GM23338 (cell line): ENCODE measurements at regions not wholly inside any gene's neighbourhood (a gene's known extent, or its start where the extent isn't known, plus 50 kb on each side); places are given as distances from the start of the nearest gene placed in this dataset.

Source experiments
- CREB1 ChIP-seq: fragments of 250-450 bp; sonication (Bioruptor Pico); IDR thresholded peaks from 2 replicates; pipeline ENCODE4 v1.5.0; 2020; ENCODE audit warnings: low read depth, mild to moderate bottlenecking, moderate library complexity
- EZH2phosphoT487 ChIP-seq: fragments of 200-600 bp; sonication (generic); IDR thresholded peaks from one replicate; pipeline ENCODE4 v1.8.1; 2018; ENCODE audit warnings: antibody characterized with exemption; ENCODE audit not compliant: unreplicated experiment
- JUNB ChIP-seq: IDR thresholded peaks from one replicate; pipeline ENCODE4 v1.6.1; 2016; ENCODE audit warnings: antibody characterized with exemption; ENCODE audit not compliant: unreplicated experiment
- NANOG ChIP-seq: IDR thresholded peaks from 2 replicates; pipeline ENCODE4 v1.6.1; 2016; ENCODE audit warnings: antibody characterized with exemption, borderline replicate concordance
- POLR2AphosphoS5 ChIP-seq: IDR thresholded peaks from 2 replicates; pipeline ENCODE4 v1.6.1; 2016; ENCODE audit warnings: antibody characterized with exemption, low read depth
- STAT1 ChIP-seq: IDR thresholded peaks from one replicate; pipeline ENCODE4 v1.6.1; 2016; ENCODE audit warnings: antibody characterized with exemption; ENCODE audit not compliant: unreplicated experiment
- ZNF114 ChIP-seq: fragments of 250-450 bp; sonication (Bioruptor Pico); IDR thresholded peaks from 2 replicates; pipeline ENCODE4 v1.5.0; 2020; ENCODE audit warnings: mild to moderate bottlenecking, moderate library complexity
- ZNF331 ChIP-seq: fragments of 250-450 bp; sonication (Bioruptor Pico); IDR thresholded peaks from 2 replicates; pipeline ENCODE4 v1.5.0; 2020; ENCODE audit warnings: low read depth, mild to moderate bottlenecking, moderate library complexity
- TF ChIP-seq, protein P1 (sequence below): fragments of 250-450 bp; sonication (Bioruptor Pico); IDR thresholded peaks from 2 replicates; pipeline ENCODE4 v1.5.0; 2020; ENCODE audit warnings: mild to moderate bottlenecking, moderate library complexity
- TF ChIP-seq, protein P2 (sequence below): IDR thresholded peaks from 2 replicates; pipeline ENCODE4 v1.6.1; 2016; ENCODE audit warnings: antibody characterized with exemption
- TF ChIP-seq, protein P3 (sequence below): IDR thresholded peaks from one replicate; pipeline ENCODE4 v1.6.1; 2018; ENCODE audit warnings: antibody characterized with exemption; ENCODE audit not compliant: unreplicated experiment

DNA sequence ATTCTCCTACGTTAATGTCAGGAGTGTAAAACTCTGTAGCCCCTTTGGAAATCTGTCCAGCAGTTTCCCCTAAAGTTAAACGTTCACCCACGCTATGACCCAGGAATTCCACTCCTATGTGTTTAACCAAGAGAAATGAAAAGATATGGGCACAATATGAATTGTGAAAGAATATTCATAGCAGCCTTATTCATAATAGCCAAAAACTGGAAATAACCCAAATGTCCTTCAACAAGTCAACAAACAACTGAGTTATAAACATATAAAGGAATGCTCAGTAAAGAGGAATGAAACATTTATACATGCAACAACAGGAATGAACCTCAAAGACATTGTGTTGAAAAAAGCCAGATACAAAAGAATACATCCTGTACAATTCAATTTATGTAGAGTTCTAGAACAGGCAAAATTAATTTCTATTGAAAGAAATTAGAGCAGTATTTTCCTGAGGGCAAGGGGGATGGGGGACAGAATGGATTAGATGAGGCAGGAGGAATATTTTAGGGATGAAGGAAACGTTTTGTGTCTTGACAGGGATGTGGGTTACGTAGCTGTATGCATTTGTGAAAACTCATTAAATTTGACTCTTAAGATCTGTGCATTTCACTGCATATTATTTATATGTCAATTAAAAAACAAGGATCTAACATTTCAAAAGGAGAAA lies 286.7 kb upstream of the CDH5 start (continued):
- TF ChIP-seq, protein P1, sequence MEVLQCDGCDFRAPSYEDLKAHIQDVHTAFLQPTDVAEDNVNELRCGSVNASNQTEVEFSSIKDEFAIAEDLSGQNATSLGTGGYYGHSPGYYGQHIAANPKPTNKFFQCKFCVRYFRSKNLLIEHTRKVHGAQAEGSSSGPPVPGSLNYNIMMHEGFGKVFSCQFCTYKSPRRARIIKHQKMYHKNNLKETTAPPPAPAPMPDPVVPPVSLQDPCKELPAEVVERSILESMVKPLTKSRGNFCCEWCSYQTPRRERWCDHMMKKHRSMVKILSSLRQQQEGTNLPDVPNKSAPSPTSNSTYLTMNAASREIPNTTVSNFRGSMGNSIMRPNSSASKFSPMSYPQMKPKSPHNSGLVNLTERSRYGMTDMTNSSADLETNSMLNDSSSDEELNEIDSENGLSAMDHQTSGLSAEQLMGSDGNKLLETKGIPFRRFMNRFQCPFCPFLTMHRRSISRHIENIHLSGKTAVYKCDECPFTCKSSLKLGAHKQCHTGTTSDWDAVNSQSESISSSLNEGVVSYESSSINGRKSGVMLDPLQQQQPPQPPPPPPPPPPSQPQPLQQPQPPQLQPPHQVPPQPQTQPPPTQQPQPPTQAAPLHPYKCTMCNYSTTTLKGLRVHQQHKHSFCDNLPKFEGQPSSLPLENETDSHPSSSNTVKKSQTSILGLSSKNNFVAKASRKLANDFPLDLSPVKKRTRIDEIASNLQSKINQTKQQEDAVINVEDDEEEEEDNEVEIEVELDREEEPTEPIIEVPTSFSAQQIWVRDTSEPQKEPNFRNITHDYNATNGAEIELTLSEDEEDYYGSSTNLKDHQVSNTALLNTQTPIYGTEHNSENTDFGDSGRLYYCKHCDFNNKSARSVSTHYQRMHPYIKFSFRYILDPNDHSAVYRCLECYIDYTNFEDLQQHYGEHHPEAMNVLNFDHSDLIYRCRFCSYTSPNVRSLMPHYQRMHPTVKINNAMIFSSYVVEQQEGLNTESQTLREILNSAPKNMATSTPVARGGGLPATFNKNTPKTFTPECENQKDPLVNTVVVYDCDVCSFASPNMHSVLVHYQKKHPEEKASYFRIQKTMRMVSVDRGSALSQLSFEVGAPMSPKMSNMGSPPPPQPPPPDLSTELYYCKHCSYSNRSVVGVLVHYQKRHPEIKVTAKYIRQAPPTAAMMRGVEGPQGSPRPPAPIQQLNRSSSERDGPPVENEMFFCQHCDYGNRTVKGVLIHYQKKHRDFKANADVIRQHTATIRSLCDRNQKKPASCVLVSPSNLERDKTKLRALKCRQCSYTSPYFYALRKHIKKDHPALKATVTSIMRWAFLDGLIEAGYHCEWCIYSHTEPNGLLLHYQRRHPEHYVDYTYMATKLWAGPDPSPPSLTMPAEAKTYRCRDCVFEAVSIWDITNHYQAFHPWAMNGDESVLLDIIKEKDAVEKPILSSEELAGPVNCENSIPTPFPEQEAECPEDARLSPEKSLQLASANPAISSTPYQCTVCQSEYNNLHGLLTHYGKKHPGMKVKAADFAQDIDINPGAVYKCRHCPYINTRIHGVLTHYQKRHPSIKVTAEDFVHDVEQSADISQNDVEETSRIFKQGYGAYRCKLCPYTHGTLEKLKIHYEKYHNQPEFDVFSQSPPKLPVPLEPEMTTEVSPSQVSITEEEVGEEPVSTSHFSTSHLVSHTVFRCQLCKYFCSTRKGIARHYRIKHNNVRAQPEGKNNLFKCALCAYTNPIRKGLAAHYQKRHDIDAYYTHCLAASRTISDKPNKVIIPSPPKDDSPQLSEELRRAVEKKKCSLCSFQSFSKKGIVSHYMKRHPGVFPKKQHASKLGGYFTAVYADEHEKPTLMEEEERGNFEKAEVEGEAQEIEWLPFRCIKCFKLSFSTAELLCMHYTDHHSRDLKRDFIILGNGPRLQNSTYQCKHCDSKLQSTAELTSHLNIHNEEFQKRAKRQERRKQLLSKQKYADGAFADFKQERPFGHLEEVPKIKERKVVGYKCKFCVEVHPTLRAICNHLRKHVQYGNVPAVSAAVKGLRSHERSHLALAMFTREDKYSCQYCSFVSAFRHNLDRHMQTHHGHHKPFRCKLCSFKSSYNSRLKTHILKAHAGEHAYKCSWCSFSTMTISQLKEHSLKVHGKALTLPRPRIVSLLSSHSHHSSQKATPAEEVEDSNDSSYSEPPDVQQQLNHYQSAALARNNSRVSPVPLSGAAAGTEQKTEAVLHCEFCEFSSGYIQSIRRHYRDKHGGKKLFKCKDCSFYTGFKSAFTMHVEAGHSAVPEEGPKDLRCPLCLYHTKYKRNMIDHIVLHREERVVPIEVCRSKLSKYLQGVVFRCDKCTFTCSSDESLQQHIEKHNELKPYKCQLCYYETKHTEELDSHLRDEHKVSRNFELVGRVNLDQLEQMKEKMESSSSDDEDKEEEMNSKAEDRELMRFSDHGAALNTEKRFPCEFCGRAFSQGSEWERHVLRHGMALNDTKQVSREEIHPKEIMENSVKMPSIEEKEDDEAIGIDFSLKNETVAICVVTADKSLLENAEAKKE: no peak
- TF ChIP-seq, protein P2, sequence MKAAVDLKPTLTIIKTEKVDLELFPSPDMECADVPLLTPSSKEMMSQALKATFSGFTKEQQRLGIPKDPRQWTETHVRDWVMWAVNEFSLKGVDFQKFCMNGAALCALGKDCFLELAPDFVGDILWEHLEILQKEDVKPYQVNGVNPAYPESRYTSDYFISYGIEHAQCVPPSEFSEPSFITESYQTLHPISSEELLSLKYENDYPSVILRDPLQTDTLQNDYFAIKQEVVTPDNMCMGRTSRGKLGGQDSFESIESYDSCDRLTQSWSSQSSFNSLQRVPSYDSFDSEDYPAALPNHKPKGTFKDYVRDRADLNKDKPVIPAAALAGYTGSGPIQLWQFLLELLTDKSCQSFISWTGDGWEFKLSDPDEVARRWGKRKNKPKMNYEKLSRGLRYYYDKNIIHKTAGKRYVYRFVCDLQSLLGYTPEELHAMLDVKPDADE: no peak
- TF ChIP-seq CREB1 (CRISPR knock-in tag) (no peak), JUNB (no peak), NANOG (no peak), EZH2phosphoT487 (no peak), POLR2AphosphoS5 (no peak), ZNF331 (no peak), ZNF114 (CRISPR knock-in tag) (no peak), STAT1 (no peak)
- TF ChIP-seq, protein P3, sequence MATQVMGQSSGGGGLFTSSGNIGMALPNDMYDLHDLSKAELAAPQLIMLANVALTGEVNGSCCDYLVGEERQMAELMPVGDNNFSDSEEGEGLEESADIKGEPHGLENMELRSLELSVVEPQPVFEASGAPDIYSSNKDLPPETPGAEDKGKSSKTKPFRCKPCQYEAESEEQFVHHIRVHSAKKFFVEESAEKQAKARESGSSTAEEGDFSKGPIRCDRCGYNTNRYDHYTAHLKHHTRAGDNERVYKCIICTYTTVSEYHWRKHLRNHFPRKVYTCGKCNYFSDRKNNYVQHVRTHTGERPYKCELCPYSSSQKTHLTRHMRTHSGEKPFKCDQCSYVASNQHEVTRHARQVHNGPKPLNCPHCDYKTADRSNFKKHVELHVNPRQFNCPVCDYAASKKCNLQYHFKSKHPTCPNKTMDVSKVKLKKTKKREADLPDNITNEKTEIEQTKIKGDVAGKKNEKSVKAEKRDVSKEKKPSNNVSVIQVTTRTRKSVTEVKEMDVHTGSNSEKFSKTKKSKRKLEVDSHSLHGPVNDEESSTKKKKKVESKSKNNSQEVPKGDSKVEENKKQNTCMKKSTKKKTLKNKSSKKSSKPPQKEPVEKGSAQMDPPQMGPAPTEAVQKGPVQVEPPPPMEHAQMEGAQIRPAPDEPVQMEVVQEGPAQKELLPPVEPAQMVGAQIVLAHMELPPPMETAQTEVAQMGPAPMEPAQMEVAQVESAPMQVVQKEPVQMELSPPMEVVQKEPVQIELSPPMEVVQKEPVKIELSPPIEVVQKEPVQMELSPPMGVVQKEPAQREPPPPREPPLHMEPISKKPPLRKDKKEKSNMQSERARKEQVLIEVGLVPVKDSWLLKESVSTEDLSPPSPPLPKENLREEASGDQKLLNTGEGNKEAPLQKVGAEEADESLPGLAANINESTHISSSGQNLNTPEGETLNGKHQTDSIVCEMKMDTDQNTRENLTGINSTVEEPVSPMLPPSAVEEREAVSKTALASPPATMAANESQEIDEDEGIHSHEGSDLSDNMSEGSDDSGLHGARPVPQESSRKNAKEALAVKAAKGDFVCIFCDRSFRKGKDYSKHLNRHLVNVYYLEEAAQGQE: no peak
